ENCODE measurements at regions not wholly inside any gene's neighbourhood (a gene's known extent, or its start where the extent isn't known, plus 50 kb on each side); places are given as distances from the start of the nearest gene placed in this dataset.
"Not testable (repeated sequence)": the region's sequence is repeated elsewhere in the genome, so short reads cannot be mapped to it uniquely, and the experiment has no call there.

- not testable (repeated sequence) for DNase-seq (ENCODE audit: low read depth)
These were observed 77.2 kb downstream of the DLL1 start for GRCh38 chr6:170213637-170214018.

GRCh38 chr6:170212956-170213636 lies 77.8 kb downstream of the DLL1 start:
- no peak for DNase-seq (ENCODE audit: low read depth)

- DNase-seq (ENCODE audit: low read depth): no peak
These were observed 78.7 kb downstream of the DLL1 start for GRCh38 chr6:170212051-170212756.

- no peak for DNase-seq (ENCODE audit: low read depth)
These were observed 79.4 kb downstream of the DLL1 start for GRCh38 chr6:170211404-170212025.

GRCh38 chr6:170210651-170211403 lies 80.1 kb downstream of the DLL1 start:
- no peak for DNase-seq (ENCODE audit: low read depth)

- DNase-seq (ENCODE audit: low read depth): no peak
These were observed 80.9 kb downstream of the DLL1 start for GRCh38 chr6:170210026-170210390.

GRCh38 chr6:170209354-170210025 lies 81.4 kb downstream of the DLL1 start:
- DNase-seq (ENCODE audit: low read depth): no peak

- DNase-seq (ENCODE audit: low read depth): no peak
These were observed 82.1 kb downstream of the DLL1 start for GRCh38 chr6:170208651-170209353.

- DNase-seq (ENCODE audit: low read depth): no peak
These were observed 82.7 kb downstream of the DLL1 start for GRCh38 chr6:170208182-170208601.

GRCh38 chr6:170207586-170208181 lies 83.2 kb downstream of the DLL1 start:
- DNase-seq (ENCODE audit: low read depth): no peak

- no peak for DNase-seq (ENCODE audit: low read depth)
These were observed 83.9 kb downstream of the DLL1 start for GRCh38 chr6:170206851-170207431.

- DNase-seq (ENCODE audit: low read depth): no peak
These were observed 84.6 kb downstream of the DLL1 start for GRCh38 chr6:170206317-170206621.

GRCh38 chr6:170205534-170206316 lies 85.2 kb downstream of the DLL1 start:
- DNase-seq (ENCODE audit: low read depth): no peak

GRCh38 chr6:170205126-170205525 lies 85.8 kb downstream of the DLL1 start:
- DNase-seq (ENCODE audit: low read depth): no peak

GRCh38 chr6:170203212-170203611 lies 87.7 kb downstream of the DLL1 start:
- no peak for DNase-seq (ENCODE audit: low read depth)

GRCh38 chr6:170202416-170203135 lies 88.3 kb downstream of the DLL1 start:
- no peak for DNase-seq (ENCODE audit: low read depth)

- no peak for DNase-seq (ENCODE audit: low read depth)
These were observed 89.5 kb downstream of the DLL1 start for GRCh38 chr6:170201361-170201760.

- DNase-seq (ENCODE audit: low read depth): no peak
These were observed 90.4 kb downstream of the DLL1 start for GRCh38 chr6:170200458-170200891.

- DNase-seq (ENCODE audit: low read depth): no peak
These were observed 91.2 kb downstream of the DLL1 start for GRCh38 chr6:170199716-170200115.
